Lower leg skin (tissue), 4 donors: ENCODE measurements at regions not wholly inside any gene's neighbourhood (a gene's known extent, or its start where the extent isn't known, plus 50 kb on each side); places are given as distances from the start of the nearest gene placed in this dataset.

Source experiments
- DNase-seq, 2 donors: peaks; one replicate each; pipeline ENCODE4 v3.0.0-alpha.2; 2019; ENCODE audit warnings: low spot score in 2 of 2
- H3K4me3 ChIP-seq: fragments of 200-600 bp; sonication (generic); 2 replicates; pipeline ENCODE4 v1.5.1; 2017; ENCODE audit warnings: mild to moderate bottlenecking, low read depth; ENCODE audit not compliant: poor library complexity, severe bottlenecking
- POLR2A ChIP-seq, 2 donors: fragments of 450-650 bp; IDR thresholded peaks; one replicate each; pipeline ENCODE4 v1.6.1; 2016 to 2017; ENCODE audit warnings: antibody characterized with exemption in 2 of 2, mild to moderate bottlenecking in 1 of 2, moderate library complexity in 1 of 2
- WGBS, 2 donors: methylation state at CpG; one replicate each; pipeline ENCODE4 v1.1.5; 2018; 5-methylcytosine and 5-hydroxymethylcytosine counted together
- intact Hi-C: fragments of 100-400 bp; cut with DNase I; formaldehyde crosslinking; loops from one replicate; pipeline ENCODE4 v1.15.0; 2023; ENCODE audit warnings: low total_unique reads
- TF ChIP-seq, protein P1 (sequence below), 3 donors: fragments of 450-650 bp; IDR thresholded peaks; one replicate each; pipeline ENCODE4 v1.5.1; 2016; ENCODE audit warnings: antibody characterized with exemption in 3 of 3, mild to moderate bottlenecking in 3 of 3, moderate library complexity in 2 of 3

DNA sequence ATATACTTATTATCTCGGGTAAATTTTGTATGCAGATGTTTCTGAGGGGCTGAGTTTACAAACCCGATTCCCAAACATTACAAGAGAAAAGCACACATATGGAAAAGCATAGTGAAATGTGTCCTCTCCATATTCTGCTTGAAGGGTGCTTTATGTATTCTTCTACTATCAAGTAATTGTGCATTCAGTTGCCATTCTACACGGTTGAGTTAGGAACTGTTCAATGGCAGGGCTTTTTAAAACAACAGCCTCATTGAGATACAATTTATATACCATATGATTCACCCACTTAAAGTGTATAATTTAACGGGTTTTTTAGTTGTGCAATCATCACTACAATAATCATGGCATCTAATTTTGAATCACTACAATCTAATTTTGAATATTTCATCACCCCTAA is 138.4 kb upstream of the DLGAP1 start:
- H3K4me3 ChIP-seq, result no peak overlapping the region
- no peak for DNase-seq
- WGBS, 2 donors, result 81 to 83% methylated on average over 4 of the region's 4 CpGs
- intact Hi-C loops, result no loop called here
- TF ChIP-seq, protein P1, sequence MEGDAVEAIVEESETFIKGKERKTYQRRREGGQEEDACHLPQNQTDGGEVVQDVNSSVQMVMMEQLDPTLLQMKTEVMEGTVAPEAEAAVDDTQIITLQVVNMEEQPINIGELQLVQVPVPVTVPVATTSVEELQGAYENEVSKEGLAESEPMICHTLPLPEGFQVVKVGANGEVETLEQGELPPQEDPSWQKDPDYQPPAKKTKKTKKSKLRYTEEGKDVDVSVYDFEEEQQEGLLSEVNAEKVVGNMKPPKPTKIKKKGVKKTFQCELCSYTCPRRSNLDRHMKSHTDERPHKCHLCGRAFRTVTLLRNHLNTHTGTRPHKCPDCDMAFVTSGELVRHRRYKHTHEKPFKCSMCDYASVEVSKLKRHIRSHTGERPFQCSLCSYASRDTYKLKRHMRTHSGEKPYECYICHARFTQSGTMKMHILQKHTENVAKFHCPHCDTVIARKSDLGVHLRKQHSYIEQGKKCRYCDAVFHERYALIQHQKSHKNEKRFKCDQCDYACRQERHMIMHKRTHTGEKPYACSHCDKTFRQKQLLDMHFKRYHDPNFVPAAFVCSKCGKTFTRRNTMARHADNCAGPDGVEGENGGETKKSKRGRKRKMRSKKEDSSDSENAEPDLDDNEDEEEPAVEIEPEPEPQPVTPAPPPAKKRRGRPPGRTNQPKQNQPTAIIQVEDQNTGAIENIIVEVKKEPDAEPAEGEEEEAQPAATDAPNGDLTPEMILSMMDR (IDR thresholded peaks at IDR 0.05), result no peak

DNA sequence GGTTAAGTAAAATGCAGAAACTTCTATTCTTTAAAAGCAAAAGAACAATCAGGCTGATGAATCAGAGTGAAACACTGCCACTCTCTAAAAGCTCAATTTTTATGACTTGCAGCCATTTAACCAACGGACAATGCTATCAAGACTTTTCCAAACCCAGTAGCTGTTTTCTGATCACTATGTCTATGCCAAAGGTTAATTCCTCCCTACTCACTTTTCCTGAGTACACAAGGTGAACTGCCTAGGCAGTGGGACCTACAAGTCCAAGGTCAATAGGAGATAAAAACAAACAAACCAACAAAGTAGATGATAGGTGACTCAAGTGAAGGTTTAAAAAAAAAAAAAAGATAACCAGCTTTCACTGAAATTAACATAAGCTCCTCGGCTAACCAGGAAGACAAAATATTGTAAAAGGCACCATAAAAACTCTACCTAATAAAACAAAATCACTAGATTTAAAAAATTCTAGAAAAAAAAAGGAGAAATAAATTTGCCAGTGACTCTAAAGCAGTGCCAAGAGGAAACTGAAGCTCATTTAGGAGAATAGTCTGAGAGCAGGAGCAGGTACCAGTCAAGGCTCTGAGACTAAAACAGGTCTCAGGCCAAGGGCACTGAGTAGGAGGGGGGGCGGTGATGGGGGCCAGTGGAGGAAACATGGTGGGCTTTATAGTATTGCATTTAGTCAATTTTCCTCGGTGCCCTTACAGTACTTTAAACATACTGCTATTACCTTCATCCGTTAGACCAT is 134.1 kb upstream of the DLGAP1 start:
- TF ChIP-seq, protein P1 (IDR thresholded peaks at IDR 0.05), result no peak
- no peak for TF ChIP-seq POLR2A (IDR thresholded peaks at IDR 0.05)
- WGBS, 2 donors, result 67 to 78% methylated on average over 5 of the region's 5 CpGs
- H3K4me3 ChIP-seq, result no peak overlapping the region
- intact Hi-C loops, result no loop called here
- DNase-seq, result no peak

DNA sequence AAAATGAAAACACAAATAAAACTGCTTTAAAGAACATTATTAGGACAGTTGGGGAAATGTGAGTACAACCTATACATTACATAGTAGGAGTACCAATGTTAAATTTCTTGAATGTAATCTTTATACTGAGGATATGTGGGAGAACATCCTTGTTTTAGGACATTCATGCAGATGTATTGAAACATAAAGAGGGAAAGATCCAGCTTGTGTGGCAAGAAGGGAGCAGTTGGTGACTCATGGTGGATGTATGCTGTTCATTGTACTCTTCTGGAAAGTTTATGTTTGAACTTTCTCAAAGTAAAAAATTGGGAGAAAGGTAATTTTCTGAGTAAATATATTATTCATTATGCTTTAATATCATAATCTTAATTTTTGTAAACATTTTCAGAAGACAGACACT is 132.1 kb upstream of the DLGAP1 start:
- intact Hi-C loops, result no loop called here
- no peak for DNase-seq
- TF ChIP-seq POLR2A (IDR thresholded peaks at IDR 0.05), result no peak
- TF ChIP-seq, protein P1 (IDR thresholded peaks at IDR 0.05), result no peak
- H3K4me3 ChIP-seq, result no peak overlapping the region

DNA sequence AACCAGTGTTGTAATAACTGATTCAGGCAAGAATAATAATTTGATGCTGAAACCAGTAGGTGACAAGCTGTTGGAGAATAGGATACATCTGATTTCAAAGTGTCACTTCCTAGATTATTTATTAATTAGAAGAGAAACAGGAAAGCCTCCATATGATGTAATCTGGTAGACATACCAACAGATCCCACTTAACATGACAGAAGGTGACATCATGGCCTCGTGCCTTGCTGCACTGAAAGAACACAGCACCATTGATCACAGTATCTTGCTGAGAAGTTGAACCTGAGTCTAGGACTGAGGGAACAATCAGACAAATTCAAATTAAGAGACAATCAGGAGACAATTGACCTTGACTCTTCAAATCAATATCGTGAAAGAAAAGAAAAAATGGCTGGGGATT is 131.6 kb upstream of the DLGAP1 start:
- no peak overlapping the region for H3K4me3 ChIP-seq
- WGBS, 2 donors, result 57 to 65% methylated on average over 2 of the region's 2 CpGs
- no peak for DNase-seq
- intact Hi-C loops, result no loop called here
- TF ChIP-seq, protein P1 (IDR thresholded peaks at IDR 0.05), result no peak
- no peak for TF ChIP-seq POLR2A (IDR thresholded peaks at IDR 0.05)

DNA sequence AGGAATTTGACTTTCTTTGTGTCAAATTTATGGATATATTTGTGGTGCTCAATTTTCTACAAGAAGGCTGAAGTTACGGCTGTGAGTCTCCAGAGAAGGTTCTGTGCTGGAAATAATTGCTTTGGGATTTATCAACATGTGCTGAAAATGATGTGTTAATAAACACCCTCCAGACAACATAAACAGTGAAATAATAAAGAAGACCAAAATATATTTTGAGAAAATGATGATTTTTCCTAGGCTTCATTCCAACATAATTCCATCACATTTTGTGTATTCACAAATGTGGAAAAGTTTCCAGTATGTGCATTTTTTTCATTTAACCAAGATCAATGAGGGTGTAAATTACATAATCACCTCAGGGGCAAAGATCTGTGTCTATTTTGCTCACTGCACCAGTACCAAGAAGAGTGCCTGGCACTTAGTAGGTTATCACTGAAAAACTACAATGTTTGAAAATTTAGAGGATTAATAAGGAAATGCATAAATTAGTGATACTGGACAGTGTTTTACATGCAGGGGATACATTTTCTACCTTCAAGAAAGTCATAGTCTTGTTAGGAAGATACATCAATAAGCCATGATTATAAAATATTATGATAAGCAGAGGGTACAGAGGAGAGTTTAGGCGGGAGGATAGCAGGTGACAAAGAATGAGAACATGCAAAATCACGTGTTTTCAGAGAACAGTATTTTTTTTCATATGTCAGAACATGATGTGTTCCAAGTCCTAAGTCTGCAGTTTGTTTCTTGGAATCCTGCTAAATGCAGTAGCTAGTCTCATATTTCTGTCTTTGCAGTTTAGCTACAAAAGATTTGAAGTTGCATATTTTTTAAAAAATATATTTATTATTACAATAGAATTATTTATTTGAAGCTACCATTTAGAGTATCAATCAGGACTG is 127.6 kb upstream of the DLGAP1 start:
- no peak overlapping the region for H3K4me3 ChIP-seq
- WGBS, 2 donors, result 53 to 62% methylated on average over 3 of the region's 3 CpGs
- DNase-seq, result no peak
- TF ChIP-seq, protein P1 (IDR thresholded peaks at IDR 0.05), result no peak
- TF ChIP-seq POLR2A (IDR thresholded peaks at IDR 0.05), result no peak
- intact Hi-C loops, result no loop called here
